ENCODE measurements at regions not wholly inside any gene's neighbourhood (a gene's known extent, or its start where the extent isn't known, plus 50 kb on each side); places are given as distances from the start of the nearest gene placed in this dataset.
A peak's percentile ranks its signal among the peaks of the same experiment; 100 is the strongest.
"Not testable (repeated sequence)": the region's sequence is repeated elsewhere in the genome, so short reads cannot be mapped to it uniquely, and the experiment has no call there.

- no peak for DNase-seq
Observed at GRCh38 chr17:73899839-73900238, 255.6 kb upstream of the SDK2 start.

GRCh38 chr17:73900516-73900915 is 256.3 kb upstream of the SDK2 start:
- no peak for DNase-seq

- no peak for DNase-seq
Observed at GRCh38 chr17:73901249-73901648, 257.0 kb upstream of the SDK2 start.

- peak; percentile 72 to 85 (median 78) for DNase-seq
Observed at GRCh38 chr17:73901661-73902415, 257.6 kb upstream of the SDK2 start.

GRCh38 chr17:73902416-73903181 is 258.4 kb upstream of the SDK2 start:
- peak; percentile 38 to 72 (median 53) for DNase-seq

- DNase-seq: no peak
Observed at GRCh38 chr17:73906896-73907870, 262.9 kb upstream of the SDK2 start.

- no peak for DNase-seq
Observed at GRCh38 chr17:73909186-73909585, 264.9 kb upstream of the SDK2 start.

GRCh38 chr17:73910206-73910605 is 266.0 kb upstream of the SDK2 start:
- DNase-seq: peak; percentile 34 to 59 (median 47)

GRCh38 chr17:73910821-73911515 is 266.7 kb upstream of the SDK2 start:
- peak; percentile 27 to 58 (median 53) for DNase-seq

GRCh38 chr17:73911726-73912372 is 267.6 kb upstream of the SDK2 start:
- peak; percentile 72 to 87 (median 75) for DNase-seq

- DNase-seq: no peak
Observed at GRCh38 chr17:73912373-73912746, 268.1 kb upstream of the SDK2 start.

- no peak for DNase-seq
Observed at GRCh38 chr17:73914536-73915274, 270.5 kb upstream of the SDK2 start.

- not testable (repeated sequence) for DNase-seq
Observed at GRCh38 chr17:73919033-73919432, 274.8 kb upstream of the SDK2 start.

GRCh38 chr17:73921306-73921705 is 277.1 kb upstream of the SDK2 start:
- DNase-seq: no peak

GRCh38 chr17:73924114-73924908 is 279.2 kb upstream of the RPL38 start:
- DNase-seq: no peak

- DNase-seq: no peak
Observed at GRCh38 chr17:73924909-73925186, 278.6 kb upstream of the RPL38 start.

- no peak for DNase-seq
Observed at GRCh38 chr17:73929860-73930430, 273.5 kb upstream of the RPL38 start.

GRCh38 chr17:73932216-73932749 is 271.2 kb upstream of the RPL38 start:
- no peak for DNase-seq

GRCh38 chr17:73933164-73933766 is 270.2 kb upstream of the RPL38 start:
- no peak for DNase-seq

Data from suppressor macrophage treated with lipopolysaccharide for 1 hour (primary cell).